Endothelial cell of umbilical vein (primary cell): ENCODE measurements at regions not wholly inside any gene's neighbourhood (a gene's known extent, or its start where the extent isn't known, plus 50 kb on each side); places are given as distances from the start of the nearest gene placed in this dataset.
A peak's percentile ranks its signal among the peaks of the same experiment; 100 is the strongest.
"Not testable (repeated sequence)": the region's sequence is repeated elsewhere in the genome, so short reads cannot be mapped to it uniquely, and the experiment has no call there.

ENCODE experiments used
- BruUV-seq: library from RNA; stranded (reverse); fragments of 400-500 nt; replicated peaks from 2 replicates; lab custom pipeline; 2021; lab: Mats Ljungman, UMichigan
- CTCF ChIA-PET: fragments of 300-600, 350-600 bp; sonication (Branson Sonifier 250); formaldehyde crosslinking; loops from one replicate; lab custom pipeline; 2021; ENCODE audit warnings: antibody characterized with exemption, inconsistent platforms; lab: Charles Lee
- POLR2A ChIA-PET: fragments of 300-600, 350-600 bp; sonication (Branson Sonifier 250); formaldehyde crosslinking; loops from one replicate; lab custom pipeline; 2021; ENCODE audit warnings: antibody characterized with exemption, inconsistent platforms; lab: Charles Lee
- DNase-seq: peaks from one replicate; pipeline ENCODE4 v3.0.0-alpha.2; 2011; ENCODE audit warnings: low read depth, low spot score
- FAIRE-seq: peaks from 2 replicates; lab custom pipeline; 2011; peaks lifted over from hg19 to GRCh38; lab: Jason Lieb, UNC
- H2AFZ ChIP-seq: 2 replicates; pipeline ENCODE4 v1.6.0; 2012; ENCODE audit warnings: low read depth, low read length, control low read depth, inconsistent platforms
- H3K27ac ChIP-seq: 2 replicates; pipeline ENCODE4 v1.5.1; 2011; ENCODE audit warnings: low read depth, mild to moderate bottlenecking, control low read depth, low read length, moderate library complexity; ENCODE audit not compliant: insufficient read depth
- H3K27me3 ChIP-seq, 2 experiments: 2 replicates each; pipeline versions ENCODE4 v1.6.0 to v1.6.1; 2011; ENCODE audit warnings: low read length in 2 of 2, mixed read lengths in 1 of 2; ENCODE audit not compliant: control insufficient read depth in 2 of 2, insufficient read depth in 2 of 2
- H3K36me3 ChIP-seq, 2 experiments: 2 replicates in 1 of 2; 3 replicates in 1 of 2; pipeline ENCODE4 v1.5.1; 2011; ENCODE audit warnings: low read length in 2 of 2, mild to moderate bottlenecking in 1 of 2, moderate library complexity in 1 of 2; ENCODE audit not compliant: control insufficient read depth in 2 of 2, insufficient read depth in 2 of 2; ENCODE audit errors: extremely low read depth in 1 of 2
- H3K4me1 ChIP-seq: 3 replicates; pipeline ENCODE4 v1.5.1; 2011; ENCODE audit warnings: mild to moderate bottlenecking, low read length; ENCODE audit not compliant: control insufficient read depth, insufficient read depth; ENCODE audit errors: extremely low read depth
- H3K4me2 ChIP-seq: 2 replicates; pipeline ENCODE4 v1.6.1; 2011; ENCODE audit warnings: low read length, control low read depth, mixed read lengths; ENCODE audit not compliant: insufficient read depth
- H3K4me3 ChIP-seq, 3 experiments: fragments of 200-600 bp in 1 of 3; sonication (generic), shearing (Covaris generic) in 1 of 3; replicated peaks in 1 of 3; 2 replicates each; pipeline ENCODE4 v1.5.1; 2011 to 2016; ENCODE audit warnings: control low read depth in 3 of 3, low read length in 3 of 3, mild to moderate bottlenecking in 2 of 3, inconsistent platforms in 1 of 3, low read depth in 1 of 3, moderate library complexity in 1 of 3; ENCODE audit not compliant: insufficient read depth in 1 of 3
- H3K79me2 ChIP-seq: 2 replicates; pipeline ENCODE4 v1.6.0; 2012; ENCODE audit warnings: low read length, inconsistent platforms; ENCODE audit not compliant: control insufficient read depth, insufficient read depth
- H3K9ac ChIP-seq: replicated peaks from 2 replicates; pipeline ENCODE3; 2011; ENCODE audit warnings: low read length, control low read depth; ENCODE audit not compliant: insufficient read depth; ENCODE audit errors: extremely low read depth
- H3K9me1 ChIP-seq: replicated peaks from 3 replicates; pipeline ENCODE4 v1.6.0; 2011; ENCODE audit warnings: mild to moderate bottlenecking, low read length; ENCODE audit not compliant: control insufficient read depth, insufficient read depth; ENCODE audit errors: extremely low read depth
- H3K9me3 ChIP-seq: replicated peaks from 2 replicates; pipeline ENCODE4 v1.5.1; 2012; ENCODE audit warnings: low read length, inconsistent platforms; ENCODE audit not compliant: control insufficient read depth, insufficient read depth
- H4K20me1 ChIP-seq: replicated peaks from 2 replicates; pipeline ENCODE3; 2011; ENCODE audit warnings: mild to moderate bottlenecking, low read length; ENCODE audit not compliant: control insufficient read depth, insufficient read depth; ENCODE audit errors: extremely low read depth
- EZH2 ChIP-seq: IDR thresholded peaks from 2 replicates; pipeline ENCODE4 v1.6.1; 2012; ENCODE audit warnings: borderline replicate concordance, low read depth, mild to moderate bottlenecking, moderate library complexity, low read length, inconsistent platforms; ENCODE audit not compliant: severe bottlenecking
- FOS ChIP-seq: IDR thresholded peaks from 2 replicates; pipeline ENCODE4 v1.6.1; 2011; ENCODE audit warnings: mild to moderate bottlenecking, low read length, moderate library complexity, borderline replicate concordance; ENCODE audit not compliant: insufficient read depth
- GATA2 ChIP-seq: IDR thresholded peaks from 2 replicates; pipeline ENCODE4 v1.7.0; 2011; ENCODE audit warnings: low read depth, mild to moderate bottlenecking, moderate library complexity, mixed read lengths, low read length; ENCODE audit not compliant: insufficient read length, insufficient read depth
- JUN ChIP-seq: IDR thresholded peaks from 2 replicates; pipeline ENCODE4 v1.6.1; 2011; ENCODE audit warnings: borderline replicate concordance, low read depth; ENCODE audit not compliant: insufficient read length, insufficient read depth
- MAX ChIP-seq: IDR thresholded peaks from 2 replicates; pipeline ENCODE4 v1.6.1; 2011; ENCODE audit not compliant: insufficient read depth, insufficient read length
- MYC ChIP-seq: IDR thresholded peaks from one replicate; pipeline ENCODE4 v1.6.1; 2011; ENCODE audit warnings: mild to moderate bottlenecking, low read depth, low read length
- POLR2A ChIP-seq: IDR thresholded peaks from 2 replicates; pipeline ENCODE4 v1.6.1; 2012; ENCODE audit warnings: low read depth, mild to moderate bottlenecking, control low read depth, low read length
- POLR2AphosphoS5 ChIP-seq: IDR thresholded peaks from 2 replicates; pipeline ENCODE4 v1.6.1; 2012; ENCODE audit warnings: low read depth, mild to moderate bottlenecking, control low read depth, low read length, moderate library complexity; ENCODE audit not compliant: insufficient read depth
- dilution Hi-C: fragments of 300-500 bp; cut with MboI; formaldehyde crosslinking; loops from one replicate; pipeline ENCODE4 v1.15.0; 2019; ENCODE audit warnings: low sequenced_read_pairs; ENCODE audit not compliant: extremely low pct_ligation_motif_present
- intact Hi-C: fragments of 100-400 bp; cut with micrococcal nuclease; formaldehyde crosslinking; loops from one replicate; pipeline ENCODE4 v1.10.0; 2022
- TF ChIP-seq, protein P1 (sequence below), 2 donors: IDR thresholded peaks; 1 replicate in 1 of 2; 2 replicates in 1 of 2; pipeline ENCODE4 v1.5.1; 2011; ENCODE audit warnings: low read length in 2 of 2, mild to moderate bottlenecking in 2 of 2, moderate library complexity in 2 of 2, control low read depth in 1 of 2, inconsistent platforms in 1 of 2, low read depth in 1 of 2; ENCODE audit not compliant: insufficient read depth in 1 of 2; ENCODE audit errors: extremely low read depth in 1 of 2

DNA sequence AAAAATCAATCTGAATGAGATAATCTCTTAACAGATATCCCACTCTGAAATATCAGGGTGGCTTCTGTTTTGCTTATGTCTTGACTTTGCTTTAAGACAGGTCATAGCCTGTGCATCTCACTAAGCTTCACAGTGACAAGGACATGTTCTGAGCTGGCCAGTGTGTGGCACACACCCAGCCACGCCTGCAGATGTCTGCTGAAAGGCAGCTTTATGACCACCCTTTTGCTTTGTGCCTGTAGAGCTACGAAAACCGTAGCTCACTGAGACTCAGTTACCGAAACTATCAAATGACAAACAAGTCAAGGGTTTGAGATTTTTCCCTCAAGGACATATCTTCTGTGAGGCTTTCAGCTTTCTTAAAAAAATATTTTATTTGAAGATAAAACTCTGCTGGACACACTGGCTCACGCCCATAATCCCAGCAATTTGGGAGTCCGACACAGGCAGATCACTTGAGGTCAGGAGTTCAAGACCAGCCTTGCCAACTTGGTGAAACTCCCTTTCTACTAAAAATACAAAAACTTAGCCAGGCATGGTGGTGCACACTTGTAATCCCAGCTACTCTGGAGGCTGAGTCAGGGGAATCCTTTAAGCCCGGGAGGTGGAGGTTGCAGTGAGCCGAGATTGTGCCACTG, 233.2 kb downstream of the SPATA31A1 start:
- TF ChIP-seq, protein P1, sequence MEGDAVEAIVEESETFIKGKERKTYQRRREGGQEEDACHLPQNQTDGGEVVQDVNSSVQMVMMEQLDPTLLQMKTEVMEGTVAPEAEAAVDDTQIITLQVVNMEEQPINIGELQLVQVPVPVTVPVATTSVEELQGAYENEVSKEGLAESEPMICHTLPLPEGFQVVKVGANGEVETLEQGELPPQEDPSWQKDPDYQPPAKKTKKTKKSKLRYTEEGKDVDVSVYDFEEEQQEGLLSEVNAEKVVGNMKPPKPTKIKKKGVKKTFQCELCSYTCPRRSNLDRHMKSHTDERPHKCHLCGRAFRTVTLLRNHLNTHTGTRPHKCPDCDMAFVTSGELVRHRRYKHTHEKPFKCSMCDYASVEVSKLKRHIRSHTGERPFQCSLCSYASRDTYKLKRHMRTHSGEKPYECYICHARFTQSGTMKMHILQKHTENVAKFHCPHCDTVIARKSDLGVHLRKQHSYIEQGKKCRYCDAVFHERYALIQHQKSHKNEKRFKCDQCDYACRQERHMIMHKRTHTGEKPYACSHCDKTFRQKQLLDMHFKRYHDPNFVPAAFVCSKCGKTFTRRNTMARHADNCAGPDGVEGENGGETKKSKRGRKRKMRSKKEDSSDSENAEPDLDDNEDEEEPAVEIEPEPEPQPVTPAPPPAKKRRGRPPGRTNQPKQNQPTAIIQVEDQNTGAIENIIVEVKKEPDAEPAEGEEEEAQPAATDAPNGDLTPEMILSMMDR (IDR thresholded peaks at IDR 0.05; ENCODE audit: extremely low read depth in 1 of 2, insufficient read depth in 1 of 2, low read depth in 1 of 2, low read length in 2 of 2) = no peak
- no peak for TF ChIP-seq MAX
- TF ChIP-seq FOS = no peak
- no peak for TF ChIP-seq POLR2AphosphoS5
- TF ChIP-seq GATA2 = no peak
- TF ChIP-seq EZH2 = no peak
- TF ChIP-seq MYC = no peak
- no peak for TF ChIP-seq POLR2A
- TF ChIP-seq JUN = no peak
- DNase-seq (no peak), FAIRE-seq (no peak)
- no TSS peak for BruUV-seq
- intact Hi-C loops = no loop called here
- peak overlapping the region; percentile 44 for H2AFZ ChIP-seq
- H3K4me3 ChIP-seq = no peak overlapping the region
- no peak overlapping the region for H3K4me2 ChIP-seq
- CTCF ChIA-PET = no interaction called here
- no peaks in the 10 kb centered on the region for H3K4me1 ChIP-seq
- H3K36me3 ChIP-seq = no peaks in the 10 kb centered on the region
- H3K79me2 ChIP-seq = no peaks in the 10 kb centered on the region
- dilution Hi-C loops = no loop called here
- H3K27ac ChIP-seq = no peak overlapping the region
- no peaks in the 10 kb centered on the region for H3K9me1 ChIP-seq
- no peaks in the 10 kb centered on the region for H4K20me1 ChIP-seq
- H3K9me3 ChIP-seq = no peaks in the 10 kb centered on the region
- POLR2A ChIA-PET = no interaction called here
- H3K9ac ChIP-seq = no peak overlapping the region
- no peaks in the 10 kb centered on the region for H3K27me3 ChIP-seq

DNA sequence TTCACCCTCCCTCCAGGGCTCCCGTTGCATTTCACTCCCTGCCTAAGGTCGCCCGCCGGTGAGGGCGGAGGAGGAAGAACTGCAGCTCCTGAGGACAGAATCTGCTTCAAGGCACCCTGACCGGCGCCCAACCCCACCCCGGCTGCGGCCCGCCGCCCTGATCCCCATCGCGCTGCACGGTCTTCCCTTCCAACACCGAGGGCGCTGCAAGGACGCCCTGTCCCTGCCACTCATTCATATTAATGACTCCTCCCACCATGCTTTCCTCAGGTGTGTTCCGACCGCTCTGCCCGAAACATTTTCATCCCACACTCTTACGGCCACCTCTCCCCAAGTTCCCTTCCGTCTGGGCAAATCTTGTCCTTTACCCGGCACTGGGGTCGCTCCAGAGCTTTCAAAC, 248.6 kb downstream of the SPATA31A1 start:
- CTCF ChIA-PET, H4K20me1 ChIP-seq, H3K9me3 ChIP-seq, H3K36me3 ChIP-seq, H3K9me1 ChIP-seq, DNase-seq, H3K27me3 ChIP-seq, H3K9ac ChIP-seq, H3K27ac ChIP-seq, BruUV-seq, H2AFZ ChIP-seq, H3K4me3 ChIP-seq, H3K4me1 ChIP-seq, intact Hi-C loops, H3K79me2 ChIP-seq, H3K4me2 ChIP-seq, POLR2A ChIA-PET, dilution Hi-C loops, FAIRE-seq: not testable (repeated sequence)
